Duodenal mucosa (tissue), 2 donors: ENCODE measurements at regions not wholly inside any gene's neighbourhood (a gene's known extent, or its start where the extent isn't known, plus 50 kb on each side); places are given as distances from the start of the nearest gene placed in this dataset.

ENCODE experiments used
- H3K27ac ChIP-seq: one replicate; pipeline ENCODE4 v1.7.0; 2013; ENCODE audit warnings: low read depth, low read length
- H3K27me3 ChIP-seq, 2 donors: one replicate each; pipeline ENCODE4 v1.7.0; 2013; ENCODE audit warnings: low read length in 2 of 2, control low read depth in 1 of 2; ENCODE audit not compliant: insufficient read depth in 2 of 2, control insufficient read depth in 1 of 2
- H3K36me3 ChIP-seq, 2 donors: one replicate each; pipeline ENCODE4 v1.7.0; 2013; ENCODE audit warnings: low read length in 2 of 2, control low read depth in 1 of 2; ENCODE audit not compliant: insufficient read depth in 2 of 2, control insufficient read depth in 1 of 2
- H3K4me1 ChIP-seq, 2 donors: one replicate each; pipeline ENCODE4 v1.7.0; 2013; ENCODE audit warnings: low read length in 2 of 2, control low read depth in 1 of 2; ENCODE audit not compliant: insufficient read depth in 2 of 2, control insufficient read depth in 1 of 2
- H3K4me3 ChIP-seq, 2 donors: one replicate each; pipeline ENCODE4 v1.7.0; 2013; ENCODE audit warnings: low read length in 2 of 2, low read depth in 1 of 2
- H3K9ac ChIP-seq, 2 donors: one replicate each; pipeline ENCODE4 v1.7.0; 2013; ENCODE audit warnings: low read length in 2 of 2, low read depth in 1 of 2
- H3K9me3 ChIP-seq, 2 donors: one replicate each; pipeline ENCODE4 v1.7.0; 2013; ENCODE audit warnings: low read length in 2 of 2, control low read depth in 1 of 2; ENCODE audit not compliant: control insufficient read depth in 1 of 2

GRCh38 chr15:66919421-66919820 lies 146.0 kb upstream of the SMAD3 start:
- Histone ChIP-seq H3K27ac (no peak overlapping the region), H3K27me3 (no peaks in the 10 kb centered on the region), H3K9me3 (peaks cover 7 to 14% of the 10 kb centered on the region in 2 donors), H3K9ac (no peak overlapping the region), H3K4me3 (no peak overlapping the region), H3K36me3 (no peaks in the 10 kb centered on the region), H3K4me1 (peaks cover 4% of the 10 kb centered on the region in 2 donors)

DNA sequence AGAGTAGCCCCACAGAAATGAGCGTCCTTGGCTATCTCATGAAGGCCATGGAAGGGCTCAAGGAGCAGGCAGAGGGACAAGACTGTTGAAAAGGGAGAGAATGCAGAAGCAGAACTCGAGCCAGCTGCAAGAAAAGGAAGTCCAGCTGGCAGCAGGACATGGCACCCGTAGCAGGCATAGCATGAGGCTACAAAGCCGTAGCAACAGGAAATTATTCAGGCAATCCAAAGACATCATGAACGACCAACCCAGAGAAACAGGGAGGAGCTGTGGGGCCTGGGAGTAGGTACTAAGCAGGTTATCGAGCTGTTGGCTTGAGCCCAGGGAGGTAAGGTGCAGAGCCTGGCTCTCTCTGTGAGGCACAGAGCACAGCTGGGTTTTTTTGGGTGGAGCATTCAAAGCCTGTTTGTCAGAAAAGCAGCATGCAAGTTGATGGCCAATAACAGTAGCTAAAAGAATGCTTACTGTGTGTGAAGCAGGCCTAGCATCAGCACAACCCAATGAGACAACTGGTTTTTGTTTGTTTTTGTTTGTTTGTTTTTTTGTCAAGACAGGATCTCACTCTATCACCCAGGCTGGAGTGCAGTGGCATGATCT lies 144.0 kb upstream of the SMAD3 start:
- Histone ChIP-seq H3K27me3 (no peaks in the 10 kb centered on the region), H3K4me1 (peaks cover 4% of the 10 kb centered on the region in 2 donors), H3K9me3 (peaks cover 7 to 14% of the 10 kb centered on the region in 2 donors), H3K4me3 (no peak overlapping the region), H3K9ac (no peak overlapping the region), H3K36me3 (no peaks in the 10 kb centered on the region), H3K27ac (no peak overlapping the region)

- no peak overlapping the region for H3K9ac ChIP-seq
- H3K36me3 ChIP-seq: no peaks in the 10 kb centered on the region
- H3K27me3 ChIP-seq: no peaks in the 10 kb centered on the region
- H3K4me3 ChIP-seq: no peak overlapping the region
- H3K27ac ChIP-seq: no peak overlapping the region
- peaks cover 4% of the 10 kb centered on the region in 2 donors for H3K4me1 ChIP-seq
- peaks cover 7 to 14% of the 10 kb centered on the region in 2 donors for H3K9me3 ChIP-seq
These were observed 142.8 kb upstream of the SMAD3 start for GRCh38 chr15:66922608-66923007.

DNA sequence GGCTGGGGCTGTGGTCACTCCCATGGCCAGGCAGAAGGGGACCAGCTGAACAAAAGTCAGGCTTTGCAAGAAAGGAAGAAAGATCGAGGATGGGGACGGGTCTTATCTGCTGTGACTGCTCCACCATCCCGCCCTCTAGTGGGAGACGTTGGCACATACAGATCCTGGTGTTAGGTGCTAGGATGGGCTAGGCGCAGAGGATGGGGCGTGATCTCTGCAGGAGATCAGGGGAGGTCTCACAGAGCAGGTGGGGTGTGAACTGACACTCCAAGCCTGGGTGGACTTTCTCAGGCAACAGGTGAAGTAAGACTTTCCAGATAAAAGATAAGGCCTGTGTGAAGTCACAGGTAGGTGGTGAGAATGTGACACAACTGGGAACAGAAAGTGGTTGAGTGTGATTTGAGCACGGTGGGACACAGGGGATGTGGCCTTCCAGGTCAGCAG lies 141.9 kb upstream of the SMAD3 start:
- peaks cover 4% of the 10 kb centered on the region in 2 donors for H3K4me1 ChIP-seq
- no peak overlapping the region for H3K9ac ChIP-seq
- H3K27ac ChIP-seq: no peak overlapping the region
- no peaks in the 10 kb centered on the region for H3K36me3 ChIP-seq
- peaks cover 7 to 9% of the 10 kb centered on the region in 2 donors for H3K9me3 ChIP-seq
- H3K4me3 ChIP-seq: no peak overlapping the region
- H3K27me3 ChIP-seq: no peaks in the 10 kb centered on the region

DNA sequence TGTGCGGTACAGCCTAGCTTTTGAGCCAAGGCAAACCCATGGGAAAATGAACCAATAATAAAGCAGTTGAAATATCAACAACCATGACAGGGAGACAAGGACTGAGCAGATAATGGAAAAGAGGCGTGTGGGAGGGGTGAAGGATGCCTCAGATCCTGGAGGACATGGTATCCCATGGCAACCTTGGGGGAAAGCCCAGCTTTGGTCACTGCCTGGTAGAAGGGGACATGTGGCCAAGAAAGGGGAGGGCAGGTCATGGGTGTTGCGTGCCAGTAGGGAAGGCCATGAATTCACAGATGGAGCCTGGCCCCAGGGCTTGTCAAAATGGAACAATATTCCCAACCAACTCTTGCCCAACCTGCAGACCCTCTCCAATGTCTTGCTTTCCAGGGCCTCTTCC lies 140.5 kb upstream of the SMAD3 start:
- Histone ChIP-seq H3K9me3 (peaks cover 7 to 9% of the 10 kb centered on the region in 2 donors), H3K4me3 (no peak overlapping the region), H3K27me3 (no peaks in the 10 kb centered on the region), H3K36me3 (no peaks in the 10 kb centered on the region), H3K27ac (no peak overlapping the region), H3K4me1 (peaks cover 4% of the 10 kb centered on the region in 2 donors), H3K9ac (no peak overlapping the region)

- Histone ChIP-seq H3K27me3 (no peaks in the 10 kb centered on the region), H3K9me3 (peaks cover 7 to 9% of the 10 kb centered on the region in 2 donors), H3K9ac (no peak overlapping the region), H3K36me3 (no peaks in the 10 kb centered on the region), H3K4me1 (peaks cover 4 to 9% of the 10 kb centered on the region in 2 donors), H3K27ac (no peak overlapping the region), H3K4me3 (no peak overlapping the region)
These were observed 139.7 kb upstream of the SMAD3 start for GRCh38 chr15:66925721-66926120.

- Histone ChIP-seq H3K4me1 (peaks cover 12 to 17% of the 10 kb centered on the region in 2 donors), H3K27ac (no peak overlapping the region), H3K27me3 (no peaks in the 10 kb centered on the region), H3K9me3 (peaks cover 5 to 7% of the 10 kb centered on the region in 2 donors), H3K9ac (no peak overlapping the region), H3K36me3 (no peaks in the 10 kb centered on the region), H3K4me3 (no peak overlapping the region)
These were observed 138.0 kb upstream of the SMAD3 start for GRCh38 chr15:66927201-66928077.

DNA sequence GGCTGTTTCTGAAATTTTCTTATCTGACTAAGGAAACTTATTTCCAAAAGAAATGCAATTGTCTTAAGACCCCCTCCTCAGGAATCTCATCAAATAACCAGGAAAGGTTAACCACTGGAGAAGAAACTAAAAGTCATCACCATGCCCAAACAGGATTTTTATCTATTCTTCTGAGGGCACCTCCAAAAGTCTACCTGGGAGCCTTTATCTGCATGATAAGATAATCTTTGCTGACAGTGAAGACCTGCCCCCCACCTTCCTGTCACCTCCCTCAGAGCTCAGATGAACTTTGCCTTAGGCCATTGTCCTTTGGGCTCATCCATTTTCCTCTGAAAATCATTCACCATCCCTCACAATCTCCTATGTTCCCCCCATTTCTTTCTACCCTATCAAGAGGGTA lies 137.3 kb upstream of the SMAD3 start:
- H3K4me3 ChIP-seq: no peak overlapping the region
- H3K9ac ChIP-seq: no peak overlapping the region
- no peaks in the 10 kb centered on the region for H3K27me3 ChIP-seq
- no peak overlapping the region for H3K27ac ChIP-seq
- no peaks in the 10 kb centered on the region for H3K9me3 ChIP-seq
- H3K4me1 ChIP-seq: peaks cover 16 to 22% of the 10 kb centered on the region in 2 donors
- H3K36me3 ChIP-seq: no peaks in the 10 kb centered on the region

GRCh38 chr15:66928784-66929183 lies 136.6 kb upstream of the SMAD3 start:
- Histone ChIP-seq H3K27ac (no peak overlapping the region), H3K36me3 (no peaks in the 10 kb centered on the region), H3K27me3 (no peaks in the 10 kb centered on the region), H3K9ac (no peak overlapping the region), H3K4me1 (peaks cover 16 to 22% of the 10 kb centered on the region in 2 donors), H3K4me3 (no peak overlapping the region), H3K9me3 (peaks cover 3 to 4% of the 10 kb centered on the region in 2 donors)

DNA sequence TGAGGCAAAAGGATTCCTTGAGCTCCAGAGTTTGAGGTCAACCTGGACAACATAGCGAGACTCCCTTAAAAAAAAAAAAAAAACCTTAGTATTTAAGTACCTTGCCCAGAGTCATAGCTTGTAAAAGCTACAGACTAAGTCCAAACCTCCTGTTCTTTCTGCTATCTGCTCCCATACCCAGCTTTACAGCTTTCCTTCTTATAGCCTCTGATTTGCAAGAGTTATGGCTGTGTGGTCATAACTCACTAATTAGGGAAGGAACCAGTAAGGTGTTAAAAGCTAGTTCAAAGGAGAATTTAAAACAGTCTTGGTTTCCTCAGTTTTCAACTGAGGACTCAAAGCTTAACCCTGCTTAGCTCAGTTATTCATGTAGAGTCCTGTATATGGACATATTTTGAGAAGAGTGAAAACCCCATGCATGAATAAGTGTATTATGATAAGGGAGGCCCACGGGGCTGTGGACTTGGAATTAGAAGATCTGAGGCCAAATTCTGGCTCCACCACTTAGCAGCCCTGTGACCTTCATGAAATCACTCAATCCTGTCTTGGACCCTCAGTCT lies 135.5 kb upstream of the SMAD3 start:
- Histone ChIP-seq H3K27me3 (no peaks in the 10 kb centered on the region), H3K4me3 (no peak overlapping the region), H3K36me3 (no peaks in the 10 kb centered on the region), H3K4me1 (peaks cover 16 to 22% of the 10 kb centered on the region in 2 donors), H3K9ac (no peak overlapping the region), H3K9me3 (peaks cover 4 to 10% of the 10 kb centered on the region in 2 donors), H3K27ac (no peak overlapping the region)
